ENCODE measurements at regions not wholly inside any gene's neighbourhood (a gene's known extent, or its start where the extent isn't known, plus 50 kb on each side); places are given as distances from the start of the nearest gene placed in this dataset.

DNA sequence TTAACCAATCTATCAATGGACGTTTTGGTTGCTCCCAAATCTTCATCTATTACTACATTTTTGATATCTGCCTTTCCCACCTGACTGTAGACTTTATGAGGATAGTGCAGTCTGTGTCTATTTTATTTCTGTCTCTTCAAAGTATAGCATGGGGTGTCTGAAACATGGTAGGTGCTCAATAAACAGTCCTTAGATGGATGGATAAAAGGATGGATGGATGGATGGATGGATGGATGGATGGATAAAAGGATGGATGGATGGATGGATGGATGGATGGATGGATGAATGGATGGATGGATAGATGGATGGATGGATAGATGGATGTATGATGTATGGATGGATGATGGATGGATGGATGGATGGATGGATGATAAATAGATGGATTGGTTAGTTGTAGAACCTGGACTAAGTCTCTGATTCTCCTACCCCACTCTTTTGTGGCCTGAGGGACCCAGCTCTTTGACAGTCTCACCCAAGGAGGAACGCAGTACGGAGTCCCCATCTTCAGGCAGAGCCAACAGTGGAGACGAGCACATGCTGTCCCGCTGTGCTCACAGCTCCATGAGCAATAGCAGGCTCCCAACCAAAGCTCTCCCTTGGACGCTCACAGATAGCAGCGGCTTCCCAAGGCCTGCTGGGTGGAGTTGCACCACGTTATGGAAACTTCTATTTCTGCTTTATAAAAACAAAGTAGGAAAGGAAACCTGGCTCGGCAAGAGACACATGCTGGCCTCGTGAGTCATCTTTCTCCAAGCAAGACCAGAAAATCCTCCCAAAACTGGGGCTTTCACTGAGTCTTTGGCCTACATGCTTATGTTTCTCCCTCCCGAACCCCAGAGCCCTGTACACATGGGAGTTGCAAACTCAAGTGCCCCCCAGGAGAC is 448.0 kb downstream of the MIAT start:
- intact Hi-C loops (cut with DNase I; ENCODE audit: low total_unique reads), result no loop called here
- TF ChIP-seq, protein P1, sequence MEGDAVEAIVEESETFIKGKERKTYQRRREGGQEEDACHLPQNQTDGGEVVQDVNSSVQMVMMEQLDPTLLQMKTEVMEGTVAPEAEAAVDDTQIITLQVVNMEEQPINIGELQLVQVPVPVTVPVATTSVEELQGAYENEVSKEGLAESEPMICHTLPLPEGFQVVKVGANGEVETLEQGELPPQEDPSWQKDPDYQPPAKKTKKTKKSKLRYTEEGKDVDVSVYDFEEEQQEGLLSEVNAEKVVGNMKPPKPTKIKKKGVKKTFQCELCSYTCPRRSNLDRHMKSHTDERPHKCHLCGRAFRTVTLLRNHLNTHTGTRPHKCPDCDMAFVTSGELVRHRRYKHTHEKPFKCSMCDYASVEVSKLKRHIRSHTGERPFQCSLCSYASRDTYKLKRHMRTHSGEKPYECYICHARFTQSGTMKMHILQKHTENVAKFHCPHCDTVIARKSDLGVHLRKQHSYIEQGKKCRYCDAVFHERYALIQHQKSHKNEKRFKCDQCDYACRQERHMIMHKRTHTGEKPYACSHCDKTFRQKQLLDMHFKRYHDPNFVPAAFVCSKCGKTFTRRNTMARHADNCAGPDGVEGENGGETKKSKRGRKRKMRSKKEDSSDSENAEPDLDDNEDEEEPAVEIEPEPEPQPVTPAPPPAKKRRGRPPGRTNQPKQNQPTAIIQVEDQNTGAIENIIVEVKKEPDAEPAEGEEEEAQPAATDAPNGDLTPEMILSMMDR (IDR thresholded peaks at IDR 0.05), result no peak
- peak; percentile 79 for TF ChIP-seq EP300 (IDR thresholded peaks at IDR 0.05)
- peak; percentile 59 to 98 (median 88) for TF ChIP-seq POLR2AphosphoS5 (IDR thresholded peaks at IDR 0.05)
- peak; percentile 31 to 76 for DNase-seq

DNA sequence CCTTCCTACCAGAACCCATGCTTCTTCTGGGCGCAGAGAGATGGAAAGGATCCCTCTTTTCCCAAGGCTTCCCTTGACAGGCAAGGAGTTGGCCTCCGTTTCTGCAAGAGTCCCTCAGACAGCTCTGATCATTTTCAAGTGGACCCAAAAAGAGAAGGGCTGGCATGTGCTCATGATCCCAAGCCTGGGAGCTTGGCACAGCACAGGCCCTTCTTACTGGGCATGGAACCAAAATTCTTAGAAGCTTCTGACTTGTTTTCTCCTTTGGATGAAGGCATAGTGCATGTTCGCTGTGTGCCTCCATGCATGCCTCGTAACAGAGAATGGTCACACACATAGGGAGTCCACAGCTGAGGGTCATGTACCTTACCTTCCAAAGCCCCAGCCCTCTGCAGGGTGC is 449.6 kb downstream of the MIAT start:
- peaks cover 20 to 57% (median 32%) of the 10 kb centered on the region in 4 donors for H3K4me1 ChIP-seq
- H3K9me3 ChIP-seq, result no peaks in the 10 kb centered on the region
- 61 to 91% (median 88%) methylated on average over 4 of the region's 4 CpGs for WGBS, 5 donors
- TF ChIP-seq, protein P1 (IDR thresholded peaks at IDR 0.05), result no peak
- no peak for TF ChIP-seq POLR2AphosphoS5 (IDR thresholded peaks at IDR 0.05)
- no peak for TF ChIP-seq EP300 (IDR thresholded peaks at IDR 0.05)
- TF ChIP-seq POLR2A (IDR thresholded peaks at IDR 0.05), result no peak
- no peak overlapping the region for H3K4me3 ChIP-seq
- no peaks in the 10 kb centered on the region for H3K27me3 ChIP-seq
- H3K27ac ChIP-seq, result peak overlapping the region in 4 of 5 donors; percentile 44 to 78 (median 66)
- intact Hi-C loops (cut with DNase I; ENCODE audit: low total_unique reads), result no loop called here
- H3K36me3 ChIP-seq, result no peaks in the 10 kb centered on the region
- no peak for DNase-seq

More for the DNA sequence above, 448.0 kb downstream of the MIAT start:
- H3K27ac ChIP-seq, result peak overlapping the region in 4 of 5 donors; percentile 46 to 78 (median 66)
- H3K4me1 ChIP-seq, result peaks cover 16 to 52% (median 38%) of the 10 kb centered on the region in 4 donors
- H3K36me3 ChIP-seq, result no peaks in the 10 kb centered on the region
- peaks cover 0 to 14% (median 8%) of the 10 kb centered on the region in 3 donors for H3K27me3 ChIP-seq
- H3K4me3 ChIP-seq, result no peak overlapping the region
- no peaks in the 10 kb centered on the region for H3K9me3 ChIP-seq
- 64 to 78% (median 65%) methylated on average over 10 to 11 of the region's 11 CpGs for WGBS, 5 donors

DNA sequence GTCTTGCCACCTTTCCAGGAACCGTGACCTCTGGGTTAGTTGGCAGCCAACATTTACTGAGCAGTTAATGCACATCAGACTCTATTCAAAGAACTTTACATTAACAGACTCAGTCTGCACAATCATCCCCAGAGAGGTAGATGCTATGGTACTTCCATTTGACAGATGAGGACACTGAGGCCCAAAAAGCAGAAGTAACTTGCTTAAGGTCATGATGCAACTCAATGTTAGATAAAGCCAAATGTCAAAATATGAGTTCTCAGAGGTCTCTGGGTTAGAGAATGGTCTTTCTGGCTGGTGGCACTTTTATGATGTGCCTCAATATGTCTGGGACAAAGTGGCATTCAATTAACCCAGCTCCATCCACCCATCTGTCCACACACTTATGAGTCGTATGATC is 450.0 kb downstream of the MIAT start:
- 49 to 90% (median 85%) methylated on average over 1 to 2 of the region's 2 CpGs for WGBS, 5 donors
- TF ChIP-seq POLR2A (IDR thresholded peaks at IDR 0.05) (no peak), EP300 (IDR thresholded peaks at IDR 0.05) (no peak), POLR2AphosphoS5 (IDR thresholded peaks at IDR 0.05) (no peak)
- TF ChIP-seq, protein P1 (IDR thresholded peaks at IDR 0.05), result no peak
- DNase-seq, result no peak
- peak overlapping the region in 4 of 5 donors; percentile 44 to 78 (median 66) for H3K27ac ChIP-seq
- intact Hi-C loops (cut with DNase I; ENCODE audit: low total_unique reads), result no loop called here
- H3K4me3 ChIP-seq, result no peak overlapping the region
- no peaks in the 10 kb centered on the region for H3K9me3 ChIP-seq
- no peaks in the 10 kb centered on the region for H3K36me3 ChIP-seq
- H3K4me1 ChIP-seq, result peaks cover 20 to 61% (median 32%) of the 10 kb centered on the region in 4 donors
- H3K27me3 ChIP-seq, result no peaks in the 10 kb centered on the region

DNA sequence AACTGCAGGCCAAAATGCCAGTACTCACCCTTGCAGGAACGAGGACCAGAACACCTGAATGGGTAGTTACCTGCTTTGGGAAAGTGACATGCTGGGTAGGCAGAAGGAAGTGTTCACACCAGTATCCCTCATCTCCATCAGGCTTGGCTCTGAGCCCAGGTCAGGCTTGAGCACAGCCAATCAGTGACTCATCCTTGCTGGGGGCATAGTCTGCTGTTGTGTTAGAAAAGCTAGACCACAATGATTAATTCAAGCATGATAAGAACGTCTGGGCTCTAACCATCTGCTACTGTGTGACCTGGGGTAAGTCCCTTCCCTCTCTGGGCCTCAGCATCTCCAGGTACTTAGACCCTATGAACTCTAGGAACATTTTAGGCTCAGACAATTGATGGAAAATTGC is 450.4 kb downstream of the MIAT start:
- Histone ChIP-seq H3K27ac (peak overlapping the region in 4 of 5 donors; percentile 39 to 78 (median 66)), H3K4me1 (peaks cover 20 to 65% (median 34%) of the 10 kb centered on the region in 4 donors), H3K4me3 (no peak overlapping the region), H3K9me3 (no peaks in the 10 kb centered on the region), H3K27me3 (no peaks in the 10 kb centered on the region), H3K36me3 (no peaks in the 10 kb centered on the region)
- intact Hi-C loops (cut with DNase I; ENCODE audit: low total_unique reads), result no loop called here
- TF ChIP-seq POLR2A (IDR thresholded peaks at IDR 0.05) (no peak), POLR2AphosphoS5 (IDR thresholded peaks at IDR 0.05) (peak in 2 of 3 donors; percentile 48 to 78)
- WGBS, 5 donors, result 36 to 46% (median 38%) methylated on average over 2 of the region's 2 CpGs
- peak; percentile 62 to 76 for DNase-seq

Data from stomach (tissue), 8 donors.